ENCODE measurements at regions not wholly inside any gene's neighbourhood (a gene's known extent, or its start where the extent isn't known, plus 50 kb on each side); places are given as distances from the start of the nearest gene placed in this dataset.

- TF ChIP-seq, protein P1, sequence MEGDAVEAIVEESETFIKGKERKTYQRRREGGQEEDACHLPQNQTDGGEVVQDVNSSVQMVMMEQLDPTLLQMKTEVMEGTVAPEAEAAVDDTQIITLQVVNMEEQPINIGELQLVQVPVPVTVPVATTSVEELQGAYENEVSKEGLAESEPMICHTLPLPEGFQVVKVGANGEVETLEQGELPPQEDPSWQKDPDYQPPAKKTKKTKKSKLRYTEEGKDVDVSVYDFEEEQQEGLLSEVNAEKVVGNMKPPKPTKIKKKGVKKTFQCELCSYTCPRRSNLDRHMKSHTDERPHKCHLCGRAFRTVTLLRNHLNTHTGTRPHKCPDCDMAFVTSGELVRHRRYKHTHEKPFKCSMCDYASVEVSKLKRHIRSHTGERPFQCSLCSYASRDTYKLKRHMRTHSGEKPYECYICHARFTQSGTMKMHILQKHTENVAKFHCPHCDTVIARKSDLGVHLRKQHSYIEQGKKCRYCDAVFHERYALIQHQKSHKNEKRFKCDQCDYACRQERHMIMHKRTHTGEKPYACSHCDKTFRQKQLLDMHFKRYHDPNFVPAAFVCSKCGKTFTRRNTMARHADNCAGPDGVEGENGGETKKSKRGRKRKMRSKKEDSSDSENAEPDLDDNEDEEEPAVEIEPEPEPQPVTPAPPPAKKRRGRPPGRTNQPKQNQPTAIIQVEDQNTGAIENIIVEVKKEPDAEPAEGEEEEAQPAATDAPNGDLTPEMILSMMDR (IDR thresholded peaks at IDR 0.05; ENCODE audit: insufficient read depth, low read length): no peak
- DNase-seq (ENCODE audit: low read depth): peak; percentile 6
- H3K4me3 ChIP-seq (ENCODE audit: low read depth, low read length): no peak overlapping the region
Measured at GRCh38 chr5:133714161-133714915, 102.0 kb upstream of the FSTL4 start.

GRCh38 chr5:133713751-133714150 is 101.4 kb upstream of the FSTL4 start:
- H3K4me3 ChIP-seq (ENCODE audit: low read depth, low read length): no peak overlapping the region
- no peak for DNase-seq (ENCODE audit: low read depth)
- TF ChIP-seq, protein P1 (IDR thresholded peaks at IDR 0.05; ENCODE audit: insufficient read depth, low read length): no peak

DNA sequence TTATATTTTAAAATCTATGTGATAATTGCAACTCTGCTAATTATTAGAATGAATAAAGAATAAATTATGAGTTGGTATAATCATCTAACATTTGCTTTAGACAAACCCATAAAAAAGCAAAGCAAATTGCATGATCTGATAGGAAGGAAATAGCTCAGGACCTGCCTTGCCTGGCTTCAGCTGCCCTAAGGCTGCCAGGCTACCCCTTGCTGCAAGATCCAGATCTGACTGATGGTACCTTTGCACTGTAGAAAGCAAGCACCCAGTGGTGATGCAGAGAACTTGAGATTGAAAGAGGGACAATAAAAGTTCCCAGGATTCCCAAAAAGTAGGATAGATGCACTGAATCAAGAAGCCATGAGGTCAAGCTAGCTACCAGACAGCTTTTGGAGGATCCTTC is 100.9 kb upstream of the FSTL4 start:
- no peak for DNase-seq (ENCODE audit: low read depth)
- TF ChIP-seq, protein P1 (IDR thresholded peaks at IDR 0.05; ENCODE audit: insufficient read depth, low read length): no peak
- no peak overlapping the region for H3K4me3 ChIP-seq (ENCODE audit: low read depth, low read length)

DNA sequence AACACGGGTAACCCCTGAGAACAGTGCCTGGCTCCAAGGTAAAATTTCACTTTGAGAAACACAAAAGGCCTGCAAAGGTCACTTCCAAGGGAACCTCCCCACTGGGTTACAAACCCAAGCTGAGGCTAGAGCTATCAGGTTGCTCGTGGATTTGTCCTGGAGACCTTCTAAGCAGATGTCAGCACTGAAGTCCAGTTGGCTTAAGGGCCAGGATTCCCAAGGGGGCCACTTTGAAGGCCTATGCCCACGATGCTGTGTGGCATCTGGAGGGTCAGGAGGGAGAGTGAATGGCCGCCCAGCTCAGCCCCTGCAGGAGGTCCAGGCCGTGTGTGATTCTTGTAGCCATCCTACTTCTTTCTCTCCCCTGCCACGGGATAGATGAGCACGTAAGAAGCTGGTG is 100.2 kb upstream of the FSTL4 start:
- H3K4me3 ChIP-seq (ENCODE audit: low read depth, low read length): no peak overlapping the region
- TF ChIP-seq, protein P1 (IDR thresholded peaks at IDR 0.05; ENCODE audit: insufficient read depth, low read length): no peak
- no peak for DNase-seq (ENCODE audit: low read depth)

GRCh38 chr5:133709209-133709725 is 96.9 kb upstream of the FSTL4 start:
- TF ChIP-seq, protein P1 (IDR thresholded peaks at IDR 0.05; ENCODE audit: insufficient read depth, low read length): no peak
- no peak for DNase-seq (ENCODE audit: low read depth)
- no peak overlapping the region for H3K4me3 ChIP-seq (ENCODE audit: low read depth, low read length)

GRCh38 chr5:133708331-133708850 is 96.0 kb upstream of the FSTL4 start:
- H3K4me3 ChIP-seq (ENCODE audit: low read depth, low read length): no peak overlapping the region
- TF ChIP-seq, protein P1 (IDR thresholded peaks at IDR 0.05; ENCODE audit: insufficient read depth, low read length): no peak
- DNase-seq (ENCODE audit: low read depth): no peak

All from fibroblast of the aortic adventitia (primary cell).